ENCODE measurements at regions not wholly inside any gene's neighbourhood (a gene's known extent, or its start where the extent isn't known, plus 50 kb on each side); places are given as distances from the start of the nearest gene placed in this dataset.

GRCh38 chr6:109292983-109293586 lies 89.2 kb downstream of the CD164 start:
- Histone ChIP-seq H3K9me3 (ENCODE audit: insufficient read depth, low read depth, low read length) (no peaks in the 10 kb centered on the region), H3K4me1 (ENCODE audit: insufficient read depth, low read length) (peaks cover 6% of the 10 kb centered on the region; the same call in 1 of the 2 replicates), H3K27me3 (ENCODE audit: insufficient read depth, low read length) (no peaks in the 10 kb centered on the region), H3K9ac (ENCODE audit: low read depth, low read length) (no peak overlapping the region), H3K27ac (ENCODE audit: low read length) (no peak overlapping the region), H3K4me3 (ENCODE audit: low read length) (no peak overlapping the region), H3K36me3 (ENCODE audit: insufficient read depth, low read depth, low read length) (no peaks in the 10 kb centered on the region)

GRCh38 chr6:109292420-109292819 lies 89.8 kb downstream of the CD164 start:
- Histone ChIP-seq H3K36me3 (ENCODE audit: insufficient read depth, low read depth, low read length) (no peaks in the 10 kb centered on the region), H3K4me3 (ENCODE audit: low read length) (no peak overlapping the region), H3K27me3 (ENCODE audit: insufficient read depth, low read length) (no peaks in the 10 kb centered on the region), H3K27ac (ENCODE audit: low read length) (no peak overlapping the region), H3K9me3 (ENCODE audit: insufficient read depth, low read depth, low read length) (no peaks in the 10 kb centered on the region), H3K9ac (ENCODE audit: low read depth, low read length) (no peak overlapping the region), H3K4me1 (ENCODE audit: insufficient read depth, low read length) (no peaks in the 10 kb centered on the region; the same call in 1 of the 2 replicates)

DNA sequence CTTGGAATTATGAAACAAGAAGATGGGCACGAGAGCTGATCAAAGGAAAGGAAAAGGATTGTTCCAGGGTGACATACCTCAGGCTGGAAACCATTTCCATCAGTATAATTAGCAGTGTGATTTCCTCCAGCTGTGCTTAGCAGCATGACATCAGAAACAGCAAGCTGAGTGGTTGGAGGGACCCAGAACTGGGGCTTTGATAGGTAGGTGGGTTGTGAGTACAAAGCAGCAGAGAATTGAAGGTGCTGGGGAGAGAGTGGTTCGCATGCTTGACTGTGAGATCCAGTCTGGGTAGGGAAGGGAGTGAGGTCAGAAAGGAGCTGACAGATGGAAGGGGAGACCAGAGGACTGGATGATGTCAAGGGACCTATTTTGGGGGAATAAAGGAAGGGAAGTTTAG lies 90.4 kb downstream of the CD164 start:
- no peak overlapping the region for H3K4me3 ChIP-seq (ENCODE audit: low read length)
- no peak overlapping the region for H3K27ac ChIP-seq (ENCODE audit: low read length)
- no peaks in the 10 kb centered on the region for H3K27me3 ChIP-seq (ENCODE audit: insufficient read depth, low read length)
- no peak overlapping the region for H3K9ac ChIP-seq (ENCODE audit: low read depth, low read length)
- no peaks in the 10 kb centered on the region for H3K9me3 ChIP-seq (ENCODE audit: insufficient read depth, low read depth, low read length)
- H3K4me1 ChIP-seq (ENCODE audit: insufficient read depth, low read length) = no peaks in the 10 kb centered on the region
- H3K36me3 ChIP-seq (ENCODE audit: insufficient read depth, low read depth, low read length) = no peaks in the 10 kb centered on the region

DNA sequence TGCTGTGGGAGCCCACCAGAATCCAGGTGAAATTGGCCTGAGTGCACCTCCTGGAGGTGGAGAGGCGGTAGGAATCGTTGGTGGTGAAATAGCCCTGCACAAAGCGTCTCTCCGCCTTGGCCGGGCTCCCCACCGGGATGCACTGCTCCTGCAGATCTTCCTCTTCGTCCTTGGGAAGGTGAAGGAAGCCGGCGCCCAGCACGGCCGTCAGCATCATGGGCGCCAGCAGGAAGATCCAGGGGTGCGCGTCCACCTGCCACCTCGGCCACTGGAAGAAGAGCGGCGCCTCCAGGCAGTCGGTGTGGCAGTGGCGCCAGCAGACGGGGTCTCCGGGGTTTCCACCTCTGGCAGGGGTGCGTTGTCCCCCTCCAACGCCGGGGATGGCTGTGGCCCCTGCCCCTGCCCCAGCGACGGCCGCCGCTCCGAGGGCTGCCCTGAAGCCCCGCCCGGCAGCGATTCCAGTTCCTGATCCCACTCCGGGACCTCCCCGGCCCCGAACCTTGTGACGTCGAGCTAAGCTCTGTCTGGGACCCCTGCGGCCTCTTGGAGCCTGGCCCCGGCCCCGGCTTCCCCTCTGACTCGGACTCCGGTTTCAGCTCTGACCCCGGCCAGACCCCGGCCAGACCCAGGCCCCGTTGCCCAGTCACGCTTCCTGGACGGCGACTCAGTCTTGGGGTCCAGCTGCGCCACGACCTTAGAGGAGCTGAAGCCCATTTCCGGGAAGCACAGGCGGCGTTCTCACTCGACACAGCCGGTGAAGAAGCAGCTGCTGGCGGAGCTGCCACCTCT lies 91.9 kb downstream of the CD164 start:
- H3K4me3 ChIP-seq (ENCODE audit: low read length) = no peak overlapping the region
- H3K27ac ChIP-seq (ENCODE audit: low read length) = no peak overlapping the region
- H3K9me3 ChIP-seq (ENCODE audit: insufficient read depth, low read depth, low read length) = no peaks in the 10 kb centered on the region
- H3K9ac ChIP-seq (ENCODE audit: low read depth, low read length) = no peak overlapping the region
- no peaks in the 10 kb centered on the region for H3K4me1 ChIP-seq (ENCODE audit: insufficient read depth, low read length)
- H3K36me3 ChIP-seq (ENCODE audit: insufficient read depth, low read depth, low read length) = no peaks in the 10 kb centered on the region
- H3K27me3 ChIP-seq (ENCODE audit: insufficient read depth, low read length) = no peaks in the 10 kb centered on the region

- Histone ChIP-seq H3K4me1 (ENCODE audit: insufficient read depth, low read length) (no peaks in the 10 kb centered on the region), H3K27ac (ENCODE audit: low read length) (no peak overlapping the region), H3K9ac (ENCODE audit: low read depth, low read length) (no peak overlapping the region), H3K27me3 (ENCODE audit: insufficient read depth, low read length) (no peaks in the 10 kb centered on the region), H3K9me3 (ENCODE audit: insufficient read depth, low read depth, low read length) (no peaks in the 10 kb centered on the region), H3K36me3 (ENCODE audit: insufficient read depth, low read depth, low read length) (no peaks in the 10 kb centered on the region), H3K4me3 (ENCODE audit: low read length) (no peak overlapping the region)
Measured at GRCh38 chr6:109285366-109285765, 96.9 kb downstream of the CD164 start.

DNA sequence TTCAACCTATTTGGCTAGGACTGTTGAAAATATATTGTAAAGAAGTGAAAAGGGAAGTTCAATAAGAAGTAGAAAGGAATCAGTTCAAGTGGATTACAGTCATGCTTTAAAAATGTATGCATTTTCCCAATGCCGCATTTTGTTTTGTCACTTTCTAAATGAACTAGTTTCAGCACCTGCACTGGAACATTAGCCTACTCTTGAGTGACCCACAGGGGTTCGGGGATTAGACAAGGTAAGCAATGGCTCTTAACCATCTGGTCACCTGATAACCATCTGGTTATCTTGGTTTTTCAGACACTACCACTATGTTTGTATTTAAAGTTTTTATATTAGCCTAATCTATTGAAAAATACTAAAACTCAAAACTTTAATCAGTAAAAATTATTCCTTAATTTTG lies 97.6 kb downstream of the CD164 start:
- Histone ChIP-seq H3K36me3 (ENCODE audit: insufficient read depth, low read depth, low read length) (no peaks in the 10 kb centered on the region), H3K27me3 (ENCODE audit: insufficient read depth, low read length) (no peaks in the 10 kb centered on the region), H3K4me3 (ENCODE audit: low read length) (no peak overlapping the region), H3K9ac (ENCODE audit: low read depth, low read length) (no peak overlapping the region), H3K9me3 (ENCODE audit: insufficient read depth, low read depth, low read length) (no peaks in the 10 kb centered on the region), H3K27ac (ENCODE audit: low read length) (no peak overlapping the region), H3K4me1 (ENCODE audit: insufficient read depth, low read length) (no peaks in the 10 kb centered on the region)

- Histone ChIP-seq H3K9ac (ENCODE audit: low read depth, low read length) (no peak overlapping the region), H3K4me3 (ENCODE audit: low read length) (no peak overlapping the region), H3K27ac (ENCODE audit: low read length) (no peak overlapping the region), H3K27me3 (ENCODE audit: insufficient read depth, low read length) (no peaks in the 10 kb centered on the region), H3K36me3 (ENCODE audit: insufficient read depth, low read depth, low read length) (no peaks in the 10 kb centered on the region), H3K4me1 (ENCODE audit: insufficient read depth, low read length) (no peaks in the 10 kb centered on the region), H3K9me3 (ENCODE audit: insufficient read depth, low read depth, low read length) (no peaks in the 10 kb centered on the region)
Measured at GRCh38 chr6:109282756-109283155, 99.5 kb downstream of the CD164 start.

DNA sequence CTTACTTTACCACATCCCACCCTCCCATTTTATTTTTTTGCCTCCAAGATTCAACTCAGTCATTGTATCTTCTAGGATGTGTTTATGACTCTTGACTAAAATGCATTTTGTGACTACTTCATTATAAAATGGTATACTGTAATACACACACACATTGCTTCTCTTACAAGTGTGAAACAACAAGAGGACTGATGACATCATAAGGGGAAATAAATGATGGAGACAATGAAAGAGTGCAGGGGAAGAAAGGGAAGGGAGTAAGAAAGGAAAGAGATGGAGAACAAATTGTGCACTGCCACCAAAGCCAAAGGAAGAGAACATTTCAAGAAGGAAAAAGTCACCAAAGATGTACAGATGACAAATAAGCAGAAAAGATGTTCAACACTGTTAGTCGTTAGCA lies 102.6 kb downstream of the CD164 start:
- Histone ChIP-seq H3K27ac (ENCODE audit: low read length) (no peak overlapping the region), H3K36me3 (ENCODE audit: insufficient read depth, low read depth, low read length) (no peaks in the 10 kb centered on the region), H3K4me3 (ENCODE audit: low read length) (no peak overlapping the region), H3K27me3 (ENCODE audit: insufficient read depth, low read length) (no peaks in the 10 kb centered on the region), H3K9ac (ENCODE audit: low read depth, low read length) (no peak overlapping the region), H3K9me3 (ENCODE audit: insufficient read depth, low read depth, low read length) (no peaks in the 10 kb centered on the region), H3K4me1 (ENCODE audit: insufficient read depth, low read length) (no peaks in the 10 kb centered on the region)

DNA sequence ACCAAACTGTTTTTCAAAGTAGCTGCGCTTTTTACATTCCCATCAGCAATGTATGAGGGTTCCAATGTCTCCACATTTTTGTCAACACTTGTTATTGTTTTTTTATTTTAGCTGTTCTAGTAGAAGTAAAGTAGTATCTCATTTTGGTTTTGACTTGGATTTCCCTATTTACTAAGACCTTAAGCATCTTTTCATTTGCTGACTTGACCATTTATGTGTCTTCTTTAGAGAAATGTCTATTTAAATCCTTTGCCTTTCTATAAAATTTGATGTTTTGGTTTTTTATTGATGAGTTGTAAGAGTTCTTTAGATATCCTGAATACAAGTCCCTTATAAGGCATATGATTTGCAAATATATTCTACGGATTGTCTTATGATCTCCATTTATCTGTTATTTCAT lies 110.6 kb downstream of the CD164 start:
- Histone ChIP-seq H3K9ac (ENCODE audit: low read depth, low read length) (no peak overlapping the region), H3K27me3 (ENCODE audit: insufficient read depth, low read length) (no peaks in the 10 kb centered on the region), H3K9me3 (ENCODE audit: insufficient read depth, low read depth, low read length) (peaks cover 13% of the 10 kb centered on the region; the same call in 1 of the 2 replicates), H3K36me3 (ENCODE audit: insufficient read depth, low read depth, low read length) (0 out of 2 replicates have a peak, but pooled peaks cover 3% of the 10 kb centered on the region), H3K27ac (ENCODE audit: low read length) (no peak overlapping the region), H3K4me3 (ENCODE audit: low read length) (no peak overlapping the region), H3K4me1 (ENCODE audit: insufficient read depth, low read length) (no peaks in the 10 kb centered on the region)

DNA sequence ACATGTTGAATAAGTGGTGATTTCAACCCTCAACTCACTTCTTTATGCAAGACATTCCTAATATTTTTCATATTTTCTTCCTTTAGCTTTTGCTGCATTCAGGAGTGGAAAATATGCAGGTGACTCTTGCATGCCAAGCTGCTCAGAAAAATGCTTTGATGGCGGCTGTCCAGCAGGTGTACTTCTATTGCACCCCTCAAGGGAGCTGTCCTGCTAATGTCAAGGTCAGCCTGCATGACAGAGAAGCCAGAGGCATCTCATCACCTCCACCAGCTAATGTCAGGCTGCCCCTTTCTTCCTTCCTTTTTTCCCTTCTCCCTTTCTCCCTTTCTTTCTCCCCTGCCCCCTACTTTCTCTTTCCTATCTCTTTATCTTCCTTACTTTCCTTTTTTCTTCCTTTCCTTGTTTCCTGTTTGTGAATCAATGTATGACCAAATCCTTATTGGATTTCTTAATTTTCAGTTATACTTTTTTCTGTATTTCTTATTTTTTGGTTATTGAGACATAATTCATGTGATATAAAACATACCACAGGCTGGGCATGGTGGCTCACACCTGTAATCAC lies 112.2 kb downstream of the CD164 start:
- H3K9ac ChIP-seq (ENCODE audit: low read depth, low read length) = no peak overlapping the region
- H3K4me1 ChIP-seq (ENCODE audit: insufficient read depth, low read length) = no peaks in the 10 kb centered on the region
- no peaks in the 10 kb centered on the region for H3K27me3 ChIP-seq (ENCODE audit: insufficient read depth, low read length)
- H3K4me3 ChIP-seq (ENCODE audit: low read length) = no peak overlapping the region
- H3K36me3 ChIP-seq (ENCODE audit: insufficient read depth, low read depth, low read length) = 0 out of 2 replicates have a peak, but pooled peaks cover 3% of the 10 kb centered on the region
- no peak overlapping the region for H3K27ac ChIP-seq (ENCODE audit: low read length)
- H3K9me3 ChIP-seq (ENCODE audit: insufficient read depth, low read depth, low read length) = peaks cover 13% of the 10 kb centered on the region; the same call in 1 of the 2 replicates

DNA sequence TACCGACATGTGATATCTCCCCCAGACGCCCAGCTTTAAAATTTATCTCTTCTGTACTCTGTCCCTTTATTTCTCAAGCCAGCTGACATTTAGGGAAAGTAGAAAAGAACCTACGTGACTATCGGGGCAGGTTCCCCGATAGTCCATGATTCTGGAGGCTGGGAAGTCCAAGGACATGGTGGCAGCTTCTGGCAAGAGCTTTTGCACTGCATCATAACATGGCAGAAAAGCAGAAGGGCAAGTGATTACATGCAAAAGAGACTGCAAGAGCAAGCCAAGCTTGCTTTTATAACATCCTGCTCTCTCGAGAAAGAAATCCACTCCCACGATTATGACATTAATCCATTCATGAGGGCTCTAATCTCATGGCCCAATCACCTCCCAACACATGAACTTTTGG lies 113.2 kb downstream of the CD164 start:
- H3K27me3 ChIP-seq (ENCODE audit: insufficient read depth, low read length) = no peaks in the 10 kb centered on the region
- peaks cover 13% of the 10 kb centered on the region; the same call in 1 of the 2 replicates for H3K9me3 ChIP-seq (ENCODE audit: insufficient read depth, low read depth, low read length)
- H3K27ac ChIP-seq (ENCODE audit: low read length) = no peak overlapping the region
- no peak overlapping the region for H3K9ac ChIP-seq (ENCODE audit: low read depth, low read length)
- no peaks in the 10 kb centered on the region for H3K4me1 ChIP-seq (ENCODE audit: insufficient read depth, low read length)
- H3K4me3 ChIP-seq (ENCODE audit: low read length) = no peak overlapping the region
- H3K36me3 ChIP-seq (ENCODE audit: insufficient read depth, low read depth, low read length) = 0 out of 2 replicates have a peak, but pooled peaks cover 3% of the 10 kb centered on the region

- Histone ChIP-seq H3K36me3 (ENCODE audit: insufficient read depth, low read depth, low read length) (0 out of 2 replicates have a peak, but pooled peaks cover 3% of the 10 kb centered on the region), H3K4me1 (ENCODE audit: insufficient read depth, low read length) (no peaks in the 10 kb centered on the region), H3K27ac (ENCODE audit: low read length) (no peak overlapping the region)
Measured at GRCh38 chr6:109265530-109265929, 116.7 kb downstream of the CD164 start.

More at GRCh38 chr6:109265530-109265929, 116.7 kb downstream of the CD164 start:
- no peak overlapping the region for H3K4me3 ChIP-seq (ENCODE audit: low read length)
- H3K9me3 ChIP-seq (ENCODE audit: insufficient read depth, low read depth, low read length) = peaks cover 13% of the 10 kb centered on the region; the same call in 1 of the 2 replicates
- H3K27me3 ChIP-seq (ENCODE audit: insufficient read depth, low read length) = no peaks in the 10 kb centered on the region
- H3K9ac ChIP-seq (ENCODE audit: low read depth, low read length) = no peak overlapping the region

Data from iPS-20b (cell line).